Right atrium auricular region (tissue), 2 donors: ENCODE measurements at regions not wholly inside any gene's neighbourhood (a gene's known extent, or its start where the extent isn't known, plus 50 kb on each side); places are given as distances from the start of the nearest gene placed in this dataset.

Source experiments
- DNase-seq: peaks from one replicate; pipeline ENCODE4 v3.0.0-alpha.2; 2019; ENCODE audit warnings: low spot score
- H3K27ac ChIP-seq, 2 donors: fragments of 200-600 bp; sonication (generic); 1 replicate in 1 of 2; 2 replicates in 1 of 2; pipeline ENCODE4 v1.5.1; 2016 to 2019
- H3K27me3 ChIP-seq, 2 donors: fragments of 200-600 bp; sonication (generic); one replicate each; pipeline versions ENCODE4 v1.5.1 to v1.6.0; 2017 to 2019
- H3K36me3 ChIP-seq: fragments of 200-600 bp; sonication (generic); one replicate; pipeline ENCODE4 v1.5.1; 2016
- H3K4me1 ChIP-seq, 2 donors: fragments of 200-600 bp; sonication (generic); one replicate each; pipeline versions ENCODE4 v1.5.1 to v1.6.0; 2017 to 2019
- H3K4me3 ChIP-seq, 2 donors: fragments of 200-600 bp; sonication (generic); 1 replicate in 1 of 2; 2 replicates in 1 of 2; pipeline ENCODE4 v1.5.1; 2017 to 2019; ENCODE audit warnings: mild to moderate bottlenecking in 1 of 2, moderate library complexity in 1 of 2
- H3K9me3 ChIP-seq, 2 donors: fragments of 200-600 bp; sonication (generic); one replicate each; pipeline ENCODE4 v1.5.1; 2019
- TF ChIP-seq, protein P1 (sequence below), 2 donors: fragments of 200-600 bp; sonication (generic); IDR thresholded peaks; one replicate each; pipeline ENCODE4 v1.5.1; 2019; ENCODE audit warnings: antibody characterized with exemption in 2 of 2

DNA sequence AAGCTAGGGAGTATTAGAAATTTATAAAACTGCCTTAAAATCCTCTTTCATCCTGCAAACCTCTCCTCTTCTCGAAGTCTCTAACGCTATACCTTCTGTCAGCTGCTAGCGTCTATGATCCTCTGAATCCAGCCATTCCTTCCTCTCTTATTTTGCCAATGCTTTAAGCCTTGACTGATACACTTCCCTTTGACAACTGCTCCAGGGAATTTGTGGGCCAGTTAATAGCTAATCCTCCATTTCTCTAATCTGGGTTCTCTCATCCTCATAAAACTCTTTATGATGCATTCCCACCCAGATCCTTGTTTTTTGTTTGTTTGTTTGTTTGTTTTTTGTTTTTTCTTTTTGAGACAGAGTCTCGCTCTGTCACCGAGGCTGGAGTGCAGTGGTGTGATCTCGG, 293.6 kb upstream of the PUDP start:
- Histone ChIP-seq H3K4me3 (no peak overlapping the region), H3K27me3 (no peaks in the 10 kb centered on the region), H3K4me1 (no peaks in the 10 kb centered on the region), H3K9me3 (no peaks in the 10 kb centered on the region), H3K27ac (no peak overlapping the region), H3K36me3 (no peaks in the 10 kb centered on the region)
- DNase-seq, result no peak
- TF ChIP-seq, protein P1, sequence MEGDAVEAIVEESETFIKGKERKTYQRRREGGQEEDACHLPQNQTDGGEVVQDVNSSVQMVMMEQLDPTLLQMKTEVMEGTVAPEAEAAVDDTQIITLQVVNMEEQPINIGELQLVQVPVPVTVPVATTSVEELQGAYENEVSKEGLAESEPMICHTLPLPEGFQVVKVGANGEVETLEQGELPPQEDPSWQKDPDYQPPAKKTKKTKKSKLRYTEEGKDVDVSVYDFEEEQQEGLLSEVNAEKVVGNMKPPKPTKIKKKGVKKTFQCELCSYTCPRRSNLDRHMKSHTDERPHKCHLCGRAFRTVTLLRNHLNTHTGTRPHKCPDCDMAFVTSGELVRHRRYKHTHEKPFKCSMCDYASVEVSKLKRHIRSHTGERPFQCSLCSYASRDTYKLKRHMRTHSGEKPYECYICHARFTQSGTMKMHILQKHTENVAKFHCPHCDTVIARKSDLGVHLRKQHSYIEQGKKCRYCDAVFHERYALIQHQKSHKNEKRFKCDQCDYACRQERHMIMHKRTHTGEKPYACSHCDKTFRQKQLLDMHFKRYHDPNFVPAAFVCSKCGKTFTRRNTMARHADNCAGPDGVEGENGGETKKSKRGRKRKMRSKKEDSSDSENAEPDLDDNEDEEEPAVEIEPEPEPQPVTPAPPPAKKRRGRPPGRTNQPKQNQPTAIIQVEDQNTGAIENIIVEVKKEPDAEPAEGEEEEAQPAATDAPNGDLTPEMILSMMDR (IDR thresholded peaks at IDR 0.05), result no peak

DNA sequence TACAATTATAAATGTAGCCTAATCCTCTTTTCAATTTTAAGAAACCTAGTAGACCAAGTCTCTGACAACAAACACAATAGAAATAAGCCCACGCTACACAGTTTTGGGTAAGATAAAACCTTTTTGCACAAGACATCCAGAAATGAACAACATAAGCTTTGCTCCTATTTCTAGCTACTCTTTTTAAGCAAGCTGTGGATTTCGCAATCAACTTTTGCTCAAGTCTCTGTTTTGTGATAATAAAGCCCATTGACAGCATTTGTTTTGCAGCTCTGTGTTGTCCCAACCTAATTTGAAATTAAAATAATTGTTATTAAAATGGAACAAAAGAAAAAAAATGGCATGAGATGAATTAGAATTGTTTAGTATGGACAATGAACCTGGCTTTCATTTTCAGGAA, 287.9 kb upstream of the PUDP start:
- no peak for DNase-seq
- H3K27ac ChIP-seq, result no peak overlapping the region

DNA sequence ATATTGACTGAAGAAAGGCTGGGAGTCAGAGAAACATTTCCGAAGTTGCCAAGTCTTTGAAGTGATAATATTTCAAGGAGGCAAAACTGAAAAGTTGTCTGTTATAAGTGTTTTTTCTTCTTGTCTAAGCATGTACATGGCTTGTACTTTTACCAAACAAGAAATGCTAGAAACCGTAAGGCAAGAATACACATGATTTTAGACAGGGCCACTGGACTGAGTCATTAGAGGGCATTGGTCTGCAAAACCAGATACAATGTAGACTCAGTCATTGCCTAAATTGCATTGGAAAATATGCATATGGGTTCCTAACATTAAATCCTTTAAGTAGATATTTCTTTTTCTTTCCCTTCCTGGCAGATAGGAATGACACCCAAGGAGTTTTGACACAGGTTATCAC, 284.9 kb upstream of the PUDP start:
- no peak overlapping the region for H3K27ac ChIP-seq
- no peak overlapping the region for H3K4me3 ChIP-seq
- H3K36me3 ChIP-seq, result no peaks in the 10 kb centered on the region
- H3K27me3 ChIP-seq, result no peaks in the 10 kb centered on the region
- no peaks in the 10 kb centered on the region for H3K9me3 ChIP-seq
- H3K4me1 ChIP-seq, result no peaks in the 10 kb centered on the region
- TF ChIP-seq, protein P1 (IDR thresholded peaks at IDR 0.05), result no peak
- no peak for DNase-seq

More for the DNA sequence above, 287.9 kb upstream of the PUDP start:
- no peaks in the 10 kb centered on the region for H3K27me3 ChIP-seq
- no peaks in the 10 kb centered on the region for H3K36me3 ChIP-seq
- H3K9me3 ChIP-seq, result no peaks in the 10 kb centered on the region
- no peak overlapping the region for H3K4me3 ChIP-seq
- H3K4me1 ChIP-seq, result no peaks in the 10 kb centered on the region
- TF ChIP-seq, protein P1 (IDR thresholded peaks at IDR 0.05), result no peak

DNA sequence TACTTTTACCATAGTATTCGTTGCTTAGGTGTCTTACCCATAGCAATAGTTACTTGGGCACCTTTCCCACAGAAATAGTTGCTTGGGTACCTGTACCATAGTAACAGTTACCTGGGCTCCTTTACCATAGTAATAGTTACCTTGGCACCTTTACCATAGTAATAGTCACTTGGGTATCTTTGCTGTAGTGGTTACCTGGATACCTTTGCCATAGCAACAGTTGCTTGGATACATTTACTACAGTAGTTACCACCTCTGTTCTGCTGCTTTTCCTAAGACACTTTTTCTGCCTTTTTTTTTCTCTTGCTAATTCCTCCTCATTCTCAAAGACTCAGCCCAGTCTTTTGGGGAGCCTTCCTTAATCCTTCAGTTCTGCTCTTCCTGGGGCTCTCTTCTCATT, 272.8 kb upstream of the PUDP start:
- H3K9me3 ChIP-seq, result no peaks in the 10 kb centered on the region
- H3K27me3 ChIP-seq, result no peaks in the 10 kb centered on the region
- no peaks in the 10 kb centered on the region for H3K36me3 ChIP-seq
- H3K27ac ChIP-seq, result no peak overlapping the region
- no peaks in the 10 kb centered on the region for H3K4me1 ChIP-seq
- no peak overlapping the region for H3K4me3 ChIP-seq
- TF ChIP-seq, protein P1 (IDR thresholded peaks at IDR 0.05), result no peak
- no peak for DNase-seq

DNA sequence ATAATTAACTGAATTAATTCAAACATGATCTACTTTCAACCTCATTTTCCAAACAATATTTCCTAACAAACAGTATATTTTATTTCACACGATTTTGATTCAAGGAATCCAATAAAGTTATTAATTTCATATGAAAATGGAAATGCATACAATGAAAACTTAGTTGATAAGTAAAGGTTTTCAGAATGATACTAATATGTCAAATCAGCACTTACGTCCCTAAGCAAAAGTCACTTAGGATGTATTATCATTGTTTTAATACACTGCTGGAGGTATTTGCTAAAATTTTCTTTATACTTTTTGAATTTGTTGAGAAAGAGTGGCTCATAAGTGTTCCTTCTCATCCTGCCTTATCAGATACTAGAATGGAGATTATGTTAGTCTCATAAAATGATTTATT, 266.8 kb upstream of the PUDP start:
- H3K36me3 ChIP-seq, result no peaks in the 10 kb centered on the region
- TF ChIP-seq, protein P1 (IDR thresholded peaks at IDR 0.05), result no peak
- H3K27ac ChIP-seq, result no peak overlapping the region
- no peaks in the 10 kb centered on the region for H3K4me1 ChIP-seq
- H3K9me3 ChIP-seq, result peaks cover 0 to 6% of the 10 kb centered on the region in 2 donors
- no peaks in the 10 kb centered on the region for H3K27me3 ChIP-seq
- H3K4me3 ChIP-seq, result no peak overlapping the region
- DNase-seq, result no peak

DNA sequence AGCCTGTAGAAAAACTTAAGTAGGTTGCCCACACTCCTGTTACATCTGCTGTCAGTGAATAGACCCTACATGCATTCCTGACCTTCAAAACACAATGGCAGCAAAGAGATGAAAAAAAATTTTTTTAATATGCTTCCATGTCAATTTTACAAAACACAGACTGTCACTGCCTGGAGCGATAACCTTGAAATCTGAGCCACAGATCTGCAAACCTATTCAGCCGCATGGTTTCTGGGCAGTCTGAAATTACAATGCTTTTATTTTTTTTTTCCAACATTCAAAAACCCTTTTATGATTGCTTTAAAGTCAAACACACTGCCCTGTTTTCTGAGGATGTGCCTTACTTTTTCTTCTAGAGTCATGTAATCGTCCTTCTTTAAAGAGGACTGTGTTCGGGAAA, 264.9 kb upstream of the PUDP start:
- Histone ChIP-seq H3K27me3 (no peaks in the 10 kb centered on the region), H3K27ac (no peak overlapping the region), H3K4me1 (no peaks in the 10 kb centered on the region), H3K4me3 (no peak overlapping the region), H3K36me3 (no peaks in the 10 kb centered on the region), H3K9me3 (peaks cover 0 to 6% of the 10 kb centered on the region in 2 donors)
- TF ChIP-seq, protein P1 (IDR thresholded peaks at IDR 0.05), result no peak
- DNase-seq, result no peak
